ENCODE measurements at regions not wholly inside any gene's neighbourhood (a gene's known extent, or its start where the extent isn't known, plus 50 kb on each side); places are given as distances from the start of the nearest gene placed in this dataset.

GRCh38 chr3:70386043-70386442, 73.6 kb upstream of the MDFIC2 start:
- in situ Hi-C loops (cut with HindIII; ENCODE audit: low sequenced_read_pairs): no loop called here
- no peak for DNase-seq (ENCODE audit: low read depth, low spot score)
- no peak for TF ChIP-seq CTCF (IDR thresholded peaks at IDR 0.05; ENCODE audit: low read depth, low read length)
- no peak overlapping the region for H3K4me3 ChIP-seq (ENCODE audit: low read depth, low read length)

GRCh38 chr3:70383360-70383831, 71.0 kb upstream of the MDFIC2 start:
- DNase-seq (ENCODE audit: low read depth, low spot score): no peak
- no peak for TF ChIP-seq CTCF (IDR thresholded peaks at IDR 0.05; ENCODE audit: low read depth, low read length)
- in situ Hi-C loops (cut with HindIII; ENCODE audit: low sequenced_read_pairs): no loop called here
- H3K4me3 ChIP-seq (ENCODE audit: low read depth, low read length): no peak overlapping the region

- TF ChIP-seq CTCF (IDR thresholded peaks at IDR 0.05; ENCODE audit: low read depth, low read length): no peak
- H3K4me3 ChIP-seq (ENCODE audit: low read depth, low read length): no peak overlapping the region
- in situ Hi-C loops (cut with HindIII; ENCODE audit: low sequenced_read_pairs): no loop called here
- DNase-seq (ENCODE audit: low read depth, low spot score): no peak
Measured at GRCh38 chr3:70374179-70374578, 61.7 kb upstream of the MDFIC2 start.

Data from astrocyte of the spinal cord (primary cell).